22Rv1 (cell line): ENCODE measurements at regions not wholly inside any gene's neighbourhood (a gene's known extent, or its start where the extent isn't known, plus 50 kb on each side); places are given as distances from the start of the nearest gene placed in this dataset.

ENCODE experiments used
- ZFX ChIP-seq: fragments of 450-650 bp; IDR thresholded peaks from 2 replicates; pipeline ENCODE4 v1.6.1; 2017; ENCODE audit warnings: antibody characterized with exemption, borderline replicate concordance
- TF ChIP-seq, protein P1 (sequence below): fragments of 450-650 bp; IDR thresholded peaks from 2 replicates; pipeline ENCODE4 v1.5.1; 2017; ENCODE audit warnings: mild to moderate bottlenecking

DNA sequence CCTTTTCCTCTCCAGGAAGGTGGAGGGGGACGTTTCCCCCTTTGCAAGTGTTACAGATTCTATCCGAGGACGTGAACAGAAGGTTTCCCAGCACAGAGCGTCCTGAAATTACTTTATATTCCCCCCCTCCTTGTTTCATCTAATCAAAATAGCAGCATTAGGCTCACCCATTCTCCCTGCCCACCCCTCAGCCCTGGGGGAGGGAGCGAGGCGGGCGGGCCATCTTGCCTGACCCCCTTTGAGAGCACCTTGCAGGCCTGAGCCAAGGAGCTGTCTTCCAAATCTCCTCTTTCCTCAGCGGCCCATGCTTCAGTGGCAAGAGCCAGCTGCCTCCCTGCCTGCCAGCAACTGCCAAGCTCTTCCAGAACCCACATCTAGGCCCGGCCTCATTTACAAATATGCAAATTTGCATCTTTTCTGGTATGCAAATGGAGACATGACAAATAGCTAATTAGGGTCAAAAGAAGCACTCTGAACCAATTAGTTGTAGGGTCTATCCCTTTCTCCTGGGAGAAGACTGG lies 69.1 kb upstream of the POU3F1 start:
- TF ChIP-seq, protein P1, sequence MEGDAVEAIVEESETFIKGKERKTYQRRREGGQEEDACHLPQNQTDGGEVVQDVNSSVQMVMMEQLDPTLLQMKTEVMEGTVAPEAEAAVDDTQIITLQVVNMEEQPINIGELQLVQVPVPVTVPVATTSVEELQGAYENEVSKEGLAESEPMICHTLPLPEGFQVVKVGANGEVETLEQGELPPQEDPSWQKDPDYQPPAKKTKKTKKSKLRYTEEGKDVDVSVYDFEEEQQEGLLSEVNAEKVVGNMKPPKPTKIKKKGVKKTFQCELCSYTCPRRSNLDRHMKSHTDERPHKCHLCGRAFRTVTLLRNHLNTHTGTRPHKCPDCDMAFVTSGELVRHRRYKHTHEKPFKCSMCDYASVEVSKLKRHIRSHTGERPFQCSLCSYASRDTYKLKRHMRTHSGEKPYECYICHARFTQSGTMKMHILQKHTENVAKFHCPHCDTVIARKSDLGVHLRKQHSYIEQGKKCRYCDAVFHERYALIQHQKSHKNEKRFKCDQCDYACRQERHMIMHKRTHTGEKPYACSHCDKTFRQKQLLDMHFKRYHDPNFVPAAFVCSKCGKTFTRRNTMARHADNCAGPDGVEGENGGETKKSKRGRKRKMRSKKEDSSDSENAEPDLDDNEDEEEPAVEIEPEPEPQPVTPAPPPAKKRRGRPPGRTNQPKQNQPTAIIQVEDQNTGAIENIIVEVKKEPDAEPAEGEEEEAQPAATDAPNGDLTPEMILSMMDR, result no peak
- TF ChIP-seq ZFX, result no peak
